Lower leg skin (tissue), 3 donors: ENCODE measurements at regions not wholly inside any gene's neighbourhood (a gene's known extent, or its start where the extent isn't known, plus 50 kb on each side); places are given as distances from the start of the nearest gene placed in this dataset.

Source experiments
- CTCF ChIP-seq, 3 donors: fragments of 450-650 bp; IDR thresholded peaks; one replicate each; pipeline ENCODE4 v1.5.1; 2016; ENCODE audit warnings: antibody characterized with exemption in 3 of 3, mild to moderate bottlenecking in 3 of 3, moderate library complexity in 2 of 3
- POLR2A ChIP-seq, 2 donors: fragments of 450-650 bp; IDR thresholded peaks; one replicate each; pipeline ENCODE4 v1.6.1; 2016 to 2017; ENCODE audit warnings: antibody characterized with exemption in 2 of 2, mild to moderate bottlenecking in 1 of 2, moderate library complexity in 1 of 2

- TF ChIP-seq CTCF (IDR thresholded peaks at IDR 0.05) (no peak), POLR2A (IDR thresholded peaks at IDR 0.05) (no peak)
Measured at GRCh38 chr2:133937669-133938068, 316.2 kb upstream of the MGAT5 start.
